Glutamatergic neuron (in vitro differentiated cells): ENCODE measurements at regions not wholly inside any gene's neighbourhood (a gene's known extent, or its start where the extent isn't known, plus 50 kb on each side); places are given as distances from the start of the nearest gene placed in this dataset.
"Not testable (repeated sequence)": the region's sequence is repeated elsewhere in the genome, so short reads cannot be mapped to it uniquely, and the experiment has no call there.

ENCODE experiments used
- DNase-seq: peaks from one replicate; pipeline ENCODE4 v3.0.0; 2022
- H3K27ac Mint-ChIP-seq: one replicate; pipeline ENCODE4 v1.8.0; 2020; ENCODE audit warnings: mild to moderate bottlenecking, mixed read lengths, inconsistent platforms; ENCODE audit not compliant: unreplicated experiment
- H3K27me3 Mint-ChIP-seq: one replicate; pipeline ENCODE4 v1.8.0; 2020; ENCODE audit warnings: mild to moderate bottlenecking, moderate library complexity, mixed read lengths, inconsistent platforms; ENCODE audit not compliant: unreplicated experiment
- H3K36me3 Mint-ChIP-seq: one replicate; pipeline ENCODE4 v1.8.0; 2020; ENCODE audit warnings: mild to moderate bottlenecking, mixed read lengths, inconsistent platforms; ENCODE audit not compliant: unreplicated experiment
- H3K4me1 Mint-ChIP-seq: one replicate; pipeline ENCODE4 v1.8.0; 2020; ENCODE audit warnings: mild to moderate bottlenecking, low read depth, mixed read lengths, inconsistent platforms; ENCODE audit not compliant: unreplicated experiment
- H3K4me3 Mint-ChIP-seq: one replicate; pipeline ENCODE4 v1.8.0; 2020; ENCODE audit warnings: mild to moderate bottlenecking, mixed read lengths, inconsistent platforms; ENCODE audit not compliant: unreplicated experiment
- H3K9me3 Mint-ChIP-seq: one replicate; pipeline ENCODE4 v1.8.0; 2020; ENCODE audit warnings: mild to moderate bottlenecking, moderate library complexity, mixed read lengths, inconsistent platforms; ENCODE audit not compliant: unreplicated experiment
- TF ChIP-seq, protein P1 (sequence below): fragments of 200-600 bp; sonication (generic); IDR thresholded peaks from one replicate; pipeline ENCODE4 v1.5.0; 2021; ENCODE audit not compliant: partially characterized antibody, unreplicated experiment

DNA sequence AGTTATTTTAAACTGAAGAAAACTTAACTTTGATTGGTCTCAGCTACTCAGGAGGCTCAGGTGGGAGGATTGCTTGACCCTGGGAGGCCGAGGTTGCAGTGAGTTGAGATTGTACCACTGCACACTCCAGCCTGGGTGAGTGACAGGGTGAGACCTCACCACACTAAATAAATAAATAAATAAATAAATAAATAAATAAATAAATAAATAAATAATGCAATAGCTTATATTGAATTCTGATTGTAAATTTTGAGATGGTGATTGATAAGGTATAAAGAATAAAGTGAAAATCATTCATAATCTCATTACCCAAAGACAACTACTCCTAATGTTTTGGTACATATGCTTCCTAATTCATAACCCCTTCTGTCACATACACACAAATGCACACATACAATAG is 58.1 kb downstream of the TUBA3C start:
- no peak for DNase-seq
- Mint-ChIP-seq H3K36me3 (no peaks in the 10 kb centered on the region), H3K9me3 (peaks cover 5% of the 10 kb centered on the region), H3K4me3 (no peak overlapping the region), H3K27ac (no peak overlapping the region), H3K27me3 (no peaks in the 10 kb centered on the region), H3K4me1 (no peaks in the 10 kb centered on the region)
- TF ChIP-seq, protein P1, sequence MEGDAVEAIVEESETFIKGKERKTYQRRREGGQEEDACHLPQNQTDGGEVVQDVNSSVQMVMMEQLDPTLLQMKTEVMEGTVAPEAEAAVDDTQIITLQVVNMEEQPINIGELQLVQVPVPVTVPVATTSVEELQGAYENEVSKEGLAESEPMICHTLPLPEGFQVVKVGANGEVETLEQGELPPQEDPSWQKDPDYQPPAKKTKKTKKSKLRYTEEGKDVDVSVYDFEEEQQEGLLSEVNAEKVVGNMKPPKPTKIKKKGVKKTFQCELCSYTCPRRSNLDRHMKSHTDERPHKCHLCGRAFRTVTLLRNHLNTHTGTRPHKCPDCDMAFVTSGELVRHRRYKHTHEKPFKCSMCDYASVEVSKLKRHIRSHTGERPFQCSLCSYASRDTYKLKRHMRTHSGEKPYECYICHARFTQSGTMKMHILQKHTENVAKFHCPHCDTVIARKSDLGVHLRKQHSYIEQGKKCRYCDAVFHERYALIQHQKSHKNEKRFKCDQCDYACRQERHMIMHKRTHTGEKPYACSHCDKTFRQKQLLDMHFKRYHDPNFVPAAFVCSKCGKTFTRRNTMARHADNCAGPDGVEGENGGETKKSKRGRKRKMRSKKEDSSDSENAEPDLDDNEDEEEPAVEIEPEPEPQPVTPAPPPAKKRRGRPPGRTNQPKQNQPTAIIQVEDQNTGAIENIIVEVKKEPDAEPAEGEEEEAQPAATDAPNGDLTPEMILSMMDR = no peak

DNA sequence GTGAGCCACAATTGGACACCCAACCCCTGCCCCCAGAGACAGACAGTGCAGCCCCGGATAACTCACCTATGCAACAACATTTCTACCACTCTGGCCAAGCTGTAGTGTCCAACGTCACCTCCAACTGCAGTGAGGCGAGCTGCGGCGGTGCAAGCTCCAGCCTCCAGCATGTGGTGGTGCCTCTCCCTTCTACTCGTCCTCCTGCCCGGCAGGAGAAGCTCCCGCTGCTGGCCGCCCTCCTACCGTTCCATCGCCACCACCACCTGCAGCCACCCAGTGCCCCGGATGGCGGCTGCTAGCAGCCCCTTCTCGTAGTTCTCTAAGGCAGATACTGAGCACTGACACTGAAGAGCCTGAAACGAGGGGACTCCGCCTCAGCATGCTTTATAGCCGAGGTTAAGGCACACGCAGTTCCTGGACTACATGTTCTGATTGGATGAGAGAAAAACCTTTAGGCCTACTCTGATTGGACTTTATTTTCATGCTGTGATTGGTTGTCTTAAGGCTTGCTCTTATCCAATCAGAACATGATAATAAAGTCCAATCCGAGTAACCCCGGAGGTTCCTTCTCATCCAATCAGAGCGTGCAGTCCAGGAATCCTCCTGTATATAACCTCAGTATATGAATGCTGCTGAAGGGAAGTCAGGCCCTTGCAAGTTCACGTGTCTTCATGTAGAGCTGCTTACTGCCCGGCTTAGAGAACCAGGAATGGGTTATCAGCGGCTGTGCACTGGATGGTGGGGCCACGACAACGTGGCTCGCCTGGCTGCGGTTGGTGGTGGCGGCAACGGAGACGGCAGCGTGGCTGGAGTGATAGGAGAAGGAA is 63.5 kb downstream of the TUBA3C start:
- Mint-ChIP-seq H3K27me3 (no peaks in the 10 kb centered on the region), H3K9me3 (peaks cover 25% of the 10 kb centered on the region), H3K4me1 (no peaks in the 10 kb centered on the region), H3K27ac (no peak overlapping the region), H3K4me3 (no peak overlapping the region), H3K36me3 (peaks cover 12% of the 10 kb centered on the region)
- TF ChIP-seq, protein P1 = no peak
- no peak for DNase-seq

DNA sequence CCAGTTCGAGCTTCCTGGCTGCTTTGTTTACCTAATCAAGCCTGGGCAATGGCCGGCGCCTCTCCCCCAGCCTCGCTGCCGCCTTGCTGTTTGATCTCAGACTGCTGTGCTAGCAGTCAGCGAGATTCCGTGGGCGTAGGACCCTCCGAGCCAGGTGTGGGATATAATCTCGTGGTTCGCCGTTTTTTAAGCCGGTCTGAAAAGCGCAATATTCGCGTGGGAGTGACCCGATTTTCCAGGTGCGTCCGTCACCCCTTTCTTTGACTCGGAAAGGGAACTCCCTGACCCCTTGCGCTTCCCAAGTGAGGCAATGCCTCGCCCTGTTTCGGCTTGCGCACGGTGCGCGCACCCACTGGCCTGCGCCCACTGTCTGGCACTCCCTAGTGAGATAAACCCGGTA is 72.4 kb downstream of the TUBA3C start:
- H3K4me3 Mint-ChIP-seq, H3K27ac Mint-ChIP-seq, H3K27me3 Mint-ChIP-seq, H3K4me1 Mint-ChIP-seq, DNase-seq, H3K36me3 Mint-ChIP-seq: not testable (repeated sequence)
- peaks cover 16% of the 10 kb centered on the region for H3K9me3 Mint-ChIP-seq

DNA sequence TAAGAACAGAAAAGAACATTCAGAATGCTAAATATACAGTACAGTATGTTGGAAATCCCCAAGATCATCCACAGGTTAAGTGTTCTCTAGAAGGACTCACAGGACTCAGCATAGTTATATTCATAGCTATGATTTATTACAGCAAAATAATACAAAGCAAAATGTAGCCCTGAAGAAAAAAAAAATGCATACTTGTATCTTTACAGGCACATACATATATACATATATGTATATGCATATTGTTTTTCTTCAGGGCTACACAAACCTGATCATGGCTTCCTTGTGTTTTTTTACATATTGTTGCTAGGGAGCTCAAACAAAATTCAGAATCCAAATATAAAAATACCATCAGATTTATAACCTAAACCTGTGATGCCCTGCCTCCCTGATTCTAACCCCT is 78.5 kb downstream of the TUBA3C start:
- TF ChIP-seq, protein P1 = no peak
- Mint-ChIP-seq H3K4me1 (no peaks in the 10 kb centered on the region), H3K36me3 (no peaks in the 10 kb centered on the region), H3K27ac (no peak overlapping the region), H3K27me3 (no peaks in the 10 kb centered on the region), H3K4me3 (no peak overlapping the region), H3K9me3 (peaks cover 7% of the 10 kb centered on the region)
- no peak for DNase-seq

DNA sequence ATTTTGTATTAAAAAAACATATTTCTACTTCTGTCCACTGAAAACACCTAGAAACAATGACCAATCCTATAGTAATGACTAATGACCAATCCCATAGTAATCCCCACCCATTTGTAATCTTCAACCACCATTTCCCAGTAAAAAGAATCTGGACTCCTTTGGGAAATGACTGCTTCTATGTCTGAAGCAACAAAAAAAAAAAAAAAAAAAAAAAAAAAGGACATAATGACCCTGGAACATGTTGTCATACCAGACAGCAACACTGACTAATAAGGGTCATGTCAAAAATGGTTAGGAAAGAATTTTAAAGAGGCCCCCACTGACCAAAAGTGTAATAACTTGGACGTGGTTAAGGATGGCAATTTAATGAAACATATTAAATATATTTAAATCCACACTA is 88.3 kb downstream of the TUBA3C start:
- no peaks in the 10 kb centered on the region for H3K27me3 Mint-ChIP-seq
- TF ChIP-seq, protein P1 = no peak
- no peak overlapping the region for H3K4me3 Mint-ChIP-seq
- peaks cover 30% of the 10 kb centered on the region for H3K9me3 Mint-ChIP-seq
- no peak overlapping the region for H3K27ac Mint-ChIP-seq
- H3K36me3 Mint-ChIP-seq = no peaks in the 10 kb centered on the region
- DNase-seq = no peak
- no peaks in the 10 kb centered on the region for H3K4me1 Mint-ChIP-seq
